GM04504 (cell line): ENCODE measurements at regions not wholly inside any gene's neighbourhood (a gene's known extent, or its start where the extent isn't known, plus 50 kb on each side); places are given as distances from the start of the nearest gene placed in this dataset.
"Not testable (repeated sequence)": the region's sequence is repeated elsewhere in the genome, so short reads cannot be mapped to it uniquely, and the experiment has no call there.

Experiments used
- DNase-seq: peaks from one replicate; pipeline ENCODE4 v3.0.0-alpha.2; 2012; ENCODE audit warnings: low read depth

- DNase-seq = no peak
Measured at GRCh38 chr7:4437916-4438315, 244.2 kb upstream of the FOXK1 start.

- DNase-seq = no peak
Measured at GRCh38 chr7:4438723-4439245, 243.3 kb upstream of the FOXK1 start.

GRCh38 chr7:4439444-4439843 is 242.7 kb upstream of the FOXK1 start:
- no peak for DNase-seq

- DNase-seq = no peak
Measured at GRCh38 chr7:4444106-4444505, 238.0 kb upstream of the FOXK1 start.

GRCh38 chr7:4445777-4446176 is 236.3 kb upstream of the FOXK1 start:
- DNase-seq = no peak

- DNase-seq = no peak
Measured at GRCh38 chr7:4449263-4449662, 232.8 kb upstream of the FOXK1 start.

GRCh38 chr7:4450483-4450882 is 231.6 kb upstream of the FOXK1 start:
- no peak for DNase-seq

GRCh38 chr7:4460597-4460996 is 221.5 kb upstream of the FOXK1 start:
- DNase-seq = no peak

GRCh38 chr7:4461531-4461930 is 220.6 kb upstream of the FOXK1 start:
- DNase-seq = no peak

GRCh38 chr7:4468320-4469102 is 213.6 kb upstream of the FOXK1 start:
- no peak for DNase-seq

GRCh38 chr7:4470246-4470645 is 211.8 kb upstream of the FOXK1 start:
- DNase-seq = no peak

GRCh38 chr7:4472728-4473127 is 209.4 kb upstream of the FOXK1 start:
- DNase-seq = no peak

- no peak for DNase-seq
Measured at GRCh38 chr7:4479367-4480039, 202.6 kb upstream of the FOXK1 start.

GRCh38 chr7:4480131-4480530 is 202.0 kb upstream of the FOXK1 start:
- DNase-seq = not testable (repeated sequence)

GRCh38 chr7:4483851-4484250 is 198.2 kb upstream of the FOXK1 start:
- no peak for DNase-seq

- no peak for DNase-seq
Measured at GRCh38 chr7:4484545-4484944, 197.6 kb upstream of the FOXK1 start.

- DNase-seq = no peak
Measured at GRCh38 chr7:4486907-4487306, 195.2 kb upstream of the FOXK1 start.

- not testable (repeated sequence) for DNase-seq
Measured at GRCh38 chr7:4496911-4497310, 185.2 kb upstream of the FOXK1 start.

- no peak for DNase-seq
Measured at GRCh38 chr7:4500812-4501211, 181.3 kb upstream of the FOXK1 start.

GRCh38 chr7:4507886-4508285 is 174.2 kb upstream of the FOXK1 start:
- not testable (repeated sequence) for DNase-seq

- no peak for DNase-seq
Measured at GRCh38 chr7:4513450-4513849, 168.6 kb upstream of the FOXK1 start.

- no peak for DNase-seq
Measured at GRCh38 chr7:4519819-4520520, 162.1 kb upstream of the FOXK1 start.

GRCh38 chr7:4523219-4523618 is 158.9 kb upstream of the FOXK1 start:
- DNase-seq = no peak
